ENCODE measurements at regions not wholly inside any gene's neighbourhood (a gene's known extent, or its start where the extent isn't known, plus 50 kb on each side); places are given as distances from the start of the nearest gene placed in this dataset.
"Not testable (repeated sequence)": the region's sequence is repeated elsewhere in the genome, so short reads cannot be mapped to it uniquely, and the experiment has no call there.

DNA sequence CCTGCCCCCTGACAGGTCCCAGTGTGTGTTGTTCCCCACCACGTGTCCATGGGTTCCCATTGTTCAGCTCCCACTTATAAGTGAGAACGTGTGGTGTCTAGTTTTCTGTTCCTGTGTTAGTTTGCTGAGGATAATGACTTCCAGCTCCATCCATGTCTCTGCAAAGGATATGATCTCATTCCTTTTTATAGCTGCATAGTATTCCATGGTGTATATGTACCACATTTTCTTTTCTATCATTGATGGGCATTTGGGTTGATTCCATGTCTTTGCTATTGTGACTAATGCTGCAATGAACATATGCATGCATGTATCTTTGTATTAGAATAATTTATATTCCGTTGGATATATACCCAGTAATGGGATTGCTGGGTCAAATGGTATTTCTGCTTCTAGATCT is 108.0 kb upstream of the KCNK1 start:
- H3K4me3 ChIP-seq; H3K4me2 ChIP-seq (ENCODE audit: insufficient read depth, low read length); DNase-seq (ENCODE audit: extremely low read depth in 1 of 4, low spot score in 3 of 4); H4K20me1 ChIP-seq (replicated peaks; ENCODE audit: control insufficient read depth, insufficient read depth, low read length); POLR2A ChIA-PET; H3K4me1 ChIP-seq (replicated peaks in 1 of 2; ENCODE audit: control insufficient read depth in 2 of 2, insufficient read depth in 2 of 2, low read length in 2 of 2); ATAC-seq; CTCF ChIA-PET (ENCODE audit: low intra/inter-chr PET ratio); in situ Hi-C loops (cut with MboI); intact Hi-C loops (cut with micrococcal nuclease); H3K9me1 ChIP-seq (ENCODE audit: control insufficient read depth, insufficient read depth, low read length); H3K9ac ChIP-seq (ENCODE audit: insufficient read depth in 1 of 2, low read depth in 2 of 2, low read length in 2 of 2); H3K27me3 ChIP-seq (ENCODE audit: control insufficient read depth in 2 of 2, insufficient read depth in 2 of 2, low read length in 2 of 2); H3K9me3 ChIP-seq (replicated peaks; ENCODE audit: control insufficient read depth, insufficient read depth, low read depth, low read length); H3K79me2 ChIP-seq (ENCODE audit: control insufficient read depth, insufficient read depth, low read length); FAIRE-seq; H3K36me3 ChIP-seq (ENCODE audit: control insufficient read depth, insufficient read depth, low read length); BruUV-seq (replicated peaks); H2AFZ ChIP-seq (ENCODE audit: low read depth, low read length); H3K27ac ChIP-seq (ENCODE audit: extremely low read depth, low read depth, low read length): not testable (repeated sequence)
- peak; percentile 39 for TF ChIP-seq ZNF146 (CRISPR knock-in tag; IDR thresholded peaks at IDR 0.05; ENCODE audit: unreplicated experiment)
- 2% methylated on average over 3 of the region's 3 CpGs for WGBS (ENCODE audit: insufficient coverage, low coverage, missing lambda C conversion rate)

- no peaks in the 10 kb centered on the region for H4K20me1 ChIP-seq (replicated peaks; ENCODE audit: control insufficient read depth, insufficient read depth, low read length)
- FAIRE-seq (no peak), DNase-seq (ENCODE audit: extremely low read depth in 1 of 4, low spot score in 3 of 4) (no peak), ATAC-seq (no peak)
- H3K9ac ChIP-seq (ENCODE audit: insufficient read depth in 1 of 2, low read depth in 2 of 2, low read length in 2 of 2), result no peak overlapping the region
- H3K9me3 ChIP-seq (replicated peaks; ENCODE audit: control insufficient read depth, insufficient read depth, low read depth, low read length), result no peaks in the 10 kb centered on the region
- no peaks in the 10 kb centered on the region for H3K9me1 ChIP-seq (ENCODE audit: control insufficient read depth, insufficient read depth, low read length)
- CTCF ChIA-PET (ENCODE audit: low intra/inter-chr PET ratio), result no interaction called here
- H3K79me2 ChIP-seq (ENCODE audit: control insufficient read depth, insufficient read depth, low read length), result no peaks in the 10 kb centered on the region
- no peak overlapping the region for H3K4me2 ChIP-seq (ENCODE audit: insufficient read depth, low read length)
- intact Hi-C loops (cut with micrococcal nuclease) (no loop called here), in situ Hi-C loops (cut with MboI) (no loop called here)
- H3K36me3 ChIP-seq (ENCODE audit: control insufficient read depth, insufficient read depth, low read length), result no peaks in the 10 kb centered on the region
- no TSS peak for BruUV-seq (replicated peaks)
- no peak overlapping the region for H3K27ac ChIP-seq (ENCODE audit: extremely low read depth, low read depth, low read length)
- H3K27me3 ChIP-seq (ENCODE audit: control insufficient read depth in 2 of 2, insufficient read depth in 2 of 2, low read length in 2 of 2), result no peaks in the 10 kb centered on the region
- no peaks in the 10 kb centered on the region for H3K4me1 ChIP-seq (replicated peaks in 1 of 2; ENCODE audit: control insufficient read depth in 2 of 2, insufficient read depth in 2 of 2, low read length in 2 of 2)
- peak overlapping the region; percentile 64; the same call in 1 of the 2 replicates for H2AFZ ChIP-seq (ENCODE audit: low read depth, low read length)
- 5% methylated on average over 3 of the region's 3 CpGs for WGBS (ENCODE audit: insufficient coverage, low coverage, missing lambda C conversion rate)
- POLR2A ChIA-PET, result no interaction called here
- no peak overlapping the region for H3K4me3 ChIP-seq
- TF ChIP-seq CLOCK (CRISPR knock-in tag; IDR thresholded peaks at IDR 0.05; ENCODE audit: borderline replicate concordance), result no peak
- TF ChIP-seq NCOA2 (IDR thresholded peaks at IDR 0.05; ENCODE audit: partially characterized antibody in 2 of 2), result no peak
- no peak for TF ChIP-seq ZFX (CRISPR knock-in tag; IDR thresholded peaks at IDR 0.05)
- no peak for TF ChIP-seq E2F6 (IDR thresholded peaks at IDR 0.05; ENCODE audit: borderline replicate concordance in 1 of 2, extremely low read depth in 1 of 2, insufficient read depth in 1 of 2, insufficient read length in 1 of 2, low read depth in 1 of 2, low read length in 1 of 2, poor library complexity in 1 of 2, severe bottlenecking in 1 of 2)
- no peak for TF ChIP-seq HMG20B (CRISPR knock-in tag; IDR thresholded peaks at IDR 0.05)
- no peak for TF ChIP-seq COPS2 (conservative IDR thresholded peaks at IDR 0.05)
- TF ChIP-seq POU5F1 (IDR thresholded peaks at IDR 0.05; ENCODE audit: borderline replicate concordance, low read depth, low read length, partially characterized antibody), result no peak
- TF ChIP-seq FOXP4 (CRISPR knock-in tag; IDR thresholded peaks at IDR 0.05; ENCODE audit: borderline replicate concordance), result no peak
These were observed 104.4 kb upstream of the KCNK1 start for GRCh38 chr1:233509526-233509925.
